Caco-2 (cell line): ENCODE measurements at regions not wholly inside any gene's neighbourhood (a gene's known extent, or its start where the extent isn't known, plus 50 kb on each side); places are given as distances from the start of the nearest gene placed in this dataset.

Experiments
- BruUV-seq: library from RNA; stranded (reverse); fragments of 400-500 nt; replicated peaks from 2 replicates; lab custom pipeline; 2021; lab: Mats Ljungman, UMichigan
- CTCF ChIA-PET: fragments of 300-600 bp; sonication (Branson Sonifier 250); formaldehyde crosslinking; loops from one replicate; lab custom pipeline; 2022; ENCODE audit warnings: antibody characterized with exemption; lab: Charles Lee
- POLR2A ChIA-PET: fragments of 300-600 bp; sonication (Branson Sonifier 250); formaldehyde crosslinking; loops from one replicate; lab custom pipeline; 2022; ENCODE audit warnings: antibody characterized with exemption; lab: Charles Lee
- DNase-seq, 2 experiments: peaks; one replicate each; pipeline versions ENCODE4 v3.0.0 to v3.0.0-alpha.2; 2020 to 2022
- H3K27me3 ChIP-seq: replicated peaks from 2 replicates; pipeline ENCODE4 v1.6.0; 2011; ENCODE audit warnings: low read length; ENCODE audit not compliant: control insufficient read depth, insufficient read depth
- H3K36me3 ChIP-seq: 2 replicates; pipeline ENCODE4 v1.5.1; 2011; ENCODE audit warnings: low read length; ENCODE audit not compliant: control insufficient read depth, insufficient read depth
- H3K4me1 ChIP-seq: fragments of 250-450 bp; sonication (Bioruptor Pico); 2 replicates; pipeline ENCODE4 v1.5.1; 2020; ENCODE audit warnings: mild to moderate bottlenecking
- H3K4me3 ChIP-seq: 2 replicates; pipeline ENCODE4 v1.5.1; 2011; ENCODE audit warnings: low read depth, mild to moderate bottlenecking, control low read depth, low read length
- H3K9me3 ChIP-seq: fragments of 250-450 bp; sonication (Bioruptor Pico); 2 replicates; pipeline ENCODE4 v1.5.1; 2020; ENCODE audit warnings: mild to moderate bottlenecking, moderate library complexity
- H3K27ac Mint-ChIP-seq: one replicate; pipeline ENCODE4 v1.8.0; 2022; ENCODE audit warnings: mixed read lengths; ENCODE audit not compliant: unreplicated experiment
- H3K27me3 Mint-ChIP-seq: one replicate; pipeline ENCODE4 v1.8.0; 2022; ENCODE audit warnings: mixed read lengths; ENCODE audit not compliant: insufficient read depth, unreplicated experiment
- H3K36me3 Mint-ChIP-seq: one replicate; pipeline ENCODE4 v1.8.0; 2022; ENCODE audit warnings: mild to moderate bottlenecking, mixed read lengths; ENCODE audit not compliant: insufficient read depth, unreplicated experiment
- H3K4me1 Mint-ChIP-seq: one replicate; pipeline ENCODE4 v1.8.0; 2022; ENCODE audit warnings: low read depth, mixed read lengths; ENCODE audit not compliant: unreplicated experiment
- H3K4me3 Mint-ChIP-seq: one replicate; pipeline ENCODE4 v1.8.0; 2022; ENCODE audit warnings: mild to moderate bottlenecking, moderate library complexity, mixed read lengths; ENCODE audit not compliant: unreplicated experiment
- H3K9me3 Mint-ChIP-seq: one replicate; pipeline ENCODE4 v1.8.0; 2022; ENCODE audit warnings: mixed read lengths; ENCODE audit not compliant: unreplicated experiment
- intact Hi-C: fragments of 100-400 bp; cut with micrococcal nuclease; formaldehyde crosslinking; loops from one replicate; pipeline ENCODE4 v1.10.0; 2022; ENCODE audit not compliant: unreplicated experiment
- TF ChIP-seq, protein P1 (sequence below), 2 experiments: fragments of 200-600 bp in 1 of 2; IDR thresholded peaks; 1 replicate in 1 of 2; 2 replicates in 1 of 2; pipeline versions ENCODE4 v1.5.1 to v1.8.0; 2011 to 2022; ENCODE audit warnings: antibody characterized with exemption in 1 of 2, control low read depth in 1 of 2, inconsistent platforms in 1 of 2, low read depth in 1 of 2, low read length in 1 of 2, mild to moderate bottlenecking in 1 of 2, moderate library complexity in 1 of 2; ENCODE audit not compliant: insufficient read depth in 1 of 2, severe bottlenecking in 1 of 2, unreplicated experiment in 1 of 2

DNA sequence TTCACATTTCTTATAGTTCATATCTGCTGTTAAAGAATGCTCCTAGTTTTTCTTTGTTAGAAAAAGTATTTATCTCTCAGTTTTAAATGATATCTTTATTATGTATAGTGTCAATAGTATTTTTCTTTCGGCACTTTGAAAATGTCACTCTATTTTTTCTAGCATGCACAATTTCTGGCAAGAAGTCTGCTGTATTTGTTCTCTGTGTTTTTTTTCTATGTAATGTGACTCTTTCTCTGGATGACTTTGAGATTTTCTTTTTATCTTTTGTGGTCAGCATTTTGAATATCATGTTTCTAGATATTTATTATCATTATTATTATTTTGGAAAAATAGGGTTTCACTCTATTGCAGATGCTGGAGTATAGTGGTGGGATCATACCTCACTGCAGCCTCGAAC, 285.2 kb downstream of the PTGER3 start:
- Mint-ChIP-seq H3K4me1 (no peaks in the 10 kb centered on the region), H3K27ac (no peak overlapping the region), H3K27me3 (peaks cover 2% of the 10 kb centered on the region), H3K9me3 (no peaks in the 10 kb centered on the region), H3K36me3 (no peaks in the 10 kb centered on the region), H3K4me3 (no peak overlapping the region)
- TF ChIP-seq, protein P1, sequence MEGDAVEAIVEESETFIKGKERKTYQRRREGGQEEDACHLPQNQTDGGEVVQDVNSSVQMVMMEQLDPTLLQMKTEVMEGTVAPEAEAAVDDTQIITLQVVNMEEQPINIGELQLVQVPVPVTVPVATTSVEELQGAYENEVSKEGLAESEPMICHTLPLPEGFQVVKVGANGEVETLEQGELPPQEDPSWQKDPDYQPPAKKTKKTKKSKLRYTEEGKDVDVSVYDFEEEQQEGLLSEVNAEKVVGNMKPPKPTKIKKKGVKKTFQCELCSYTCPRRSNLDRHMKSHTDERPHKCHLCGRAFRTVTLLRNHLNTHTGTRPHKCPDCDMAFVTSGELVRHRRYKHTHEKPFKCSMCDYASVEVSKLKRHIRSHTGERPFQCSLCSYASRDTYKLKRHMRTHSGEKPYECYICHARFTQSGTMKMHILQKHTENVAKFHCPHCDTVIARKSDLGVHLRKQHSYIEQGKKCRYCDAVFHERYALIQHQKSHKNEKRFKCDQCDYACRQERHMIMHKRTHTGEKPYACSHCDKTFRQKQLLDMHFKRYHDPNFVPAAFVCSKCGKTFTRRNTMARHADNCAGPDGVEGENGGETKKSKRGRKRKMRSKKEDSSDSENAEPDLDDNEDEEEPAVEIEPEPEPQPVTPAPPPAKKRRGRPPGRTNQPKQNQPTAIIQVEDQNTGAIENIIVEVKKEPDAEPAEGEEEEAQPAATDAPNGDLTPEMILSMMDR (IDR thresholded peaks at IDR 0.05; ENCODE audit: insufficient read depth in 1 of 2, low read depth in 1 of 2, low read length in 1 of 2, severe bottlenecking in 1 of 2, unreplicated experiment in 1 of 2) = no peak
- Histone ChIP-seq H3K36me3 (no peaks in the 10 kb centered on the region), H3K4me1 (no peaks in the 10 kb centered on the region), H3K27me3 (no peaks in the 10 kb centered on the region), H3K9me3 (no peaks in the 10 kb centered on the region), H3K4me3 (no peak overlapping the region)
- ChIA-PET POLR2A (no interaction called here), CTCF (no interaction called here)
- BruUV-seq = no TSS peak
- DNase-seq = no peak
- intact Hi-C loops = no loop called here

DNA sequence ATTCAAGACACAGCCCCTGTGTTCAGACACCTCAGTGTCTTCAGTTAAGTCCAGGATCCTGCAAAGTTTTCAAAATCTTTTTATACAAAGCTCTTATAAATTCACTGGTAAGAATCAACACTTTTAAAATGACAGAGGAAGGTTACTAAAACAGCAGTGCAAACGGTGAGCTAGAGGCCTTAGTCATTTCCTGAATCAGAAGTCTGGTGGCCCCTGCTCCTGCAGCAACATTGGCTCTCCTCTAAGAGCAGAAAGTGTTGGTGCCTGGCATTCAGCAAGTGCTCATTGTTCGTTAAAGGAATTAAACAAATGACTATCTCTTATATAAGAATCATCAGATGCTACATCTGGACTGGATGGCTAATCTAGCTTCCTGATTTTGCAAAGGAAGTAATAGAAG, 282.9 kb downstream of the PTGER3 start:
- no peaks in the 10 kb centered on the region for H3K9me3 Mint-ChIP-seq
- intact Hi-C loops = no loop called here
- no TSS peak for BruUV-seq
- Histone ChIP-seq H3K9me3 (no peaks in the 10 kb centered on the region), H3K4me3 (no peak overlapping the region), H3K4me1 (no peaks in the 10 kb centered on the region), H3K36me3 (no peaks in the 10 kb centered on the region), H3K27me3 (no peaks in the 10 kb centered on the region)
- TF ChIP-seq, protein P1 (IDR thresholded peaks at IDR 0.05; ENCODE audit: insufficient read depth in 1 of 2, low read depth in 1 of 2, low read length in 1 of 2, severe bottlenecking in 1 of 2, unreplicated experiment in 1 of 2) = no peak
- ChIA-PET POLR2A (no interaction called here), CTCF (no interaction called here)
- peaks cover 2% of the 10 kb centered on the region for H3K27me3 Mint-ChIP-seq
- H3K27ac Mint-ChIP-seq = no peak overlapping the region
- no peak for DNase-seq
- H3K36me3 Mint-ChIP-seq = no peaks in the 10 kb centered on the region
- no peaks in the 10 kb centered on the region for H3K4me1 Mint-ChIP-seq
- H3K4me3 Mint-ChIP-seq = no peak overlapping the region

DNA sequence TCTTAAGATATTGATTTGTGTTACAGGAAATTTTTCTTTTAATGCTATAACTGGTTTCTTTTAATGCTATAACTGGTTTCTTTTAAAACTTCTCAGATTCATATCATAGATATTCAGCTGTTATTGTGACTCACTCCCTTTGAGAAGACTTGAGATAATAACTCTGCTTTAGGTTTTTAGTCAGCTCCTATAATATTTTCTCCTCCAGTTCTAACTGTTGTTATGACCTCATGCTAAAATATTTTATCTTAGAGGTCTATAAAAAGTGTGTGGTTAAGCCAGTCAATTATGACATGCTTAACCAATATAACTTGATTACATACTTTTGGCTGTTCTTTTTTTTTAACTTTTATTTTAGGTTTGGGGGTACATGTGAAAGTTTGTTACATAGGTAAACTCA, 280.2 kb downstream of the PTGER3 start:
- no peaks in the 10 kb centered on the region for H3K9me3 ChIP-seq
- H3K9me3 Mint-ChIP-seq = no peaks in the 10 kb centered on the region
- H3K27me3 ChIP-seq = no peaks in the 10 kb centered on the region
- no peak overlapping the region for H3K4me3 Mint-ChIP-seq
- no peak for DNase-seq
- BruUV-seq = no TSS peak
- H3K4me1 Mint-ChIP-seq = no peaks in the 10 kb centered on the region
- ChIA-PET CTCF (no interaction called here), POLR2A (no interaction called here)
- H3K27ac Mint-ChIP-seq = no peak overlapping the region
- no peaks in the 10 kb centered on the region for H3K36me3 Mint-ChIP-seq
- intact Hi-C loops = no loop called here
- H3K36me3 ChIP-seq = no peaks in the 10 kb centered on the region
- peaks cover 2% of the 10 kb centered on the region for H3K27me3 Mint-ChIP-seq
- TF ChIP-seq, protein P1 (IDR thresholded peaks at IDR 0.05; ENCODE audit: insufficient read depth in 1 of 2, low read depth in 1 of 2, low read length in 1 of 2, severe bottlenecking in 1 of 2, unreplicated experiment in 1 of 2) = no peak
- H3K4me1 ChIP-seq = no peaks in the 10 kb centered on the region
- H3K4me3 ChIP-seq = no peak overlapping the region
